ENCODE measurements at regions not wholly inside any gene's neighbourhood (a gene's known extent, or its start where the extent isn't known, plus 50 kb on each side); places are given as distances from the start of the nearest gene placed in this dataset.

- no peak overlapping the region for H3K27ac ChIP-seq
- no peak for ATAC-seq (ENCODE audit: insufficient number of reproducible peaks, low FRiP score, low read depth)
- H3K4me3 ChIP-seq: no peak overlapping the region
- DNase-seq (ENCODE audit: low spot score): no peak
- H3K27me3 ChIP-seq (replicated peaks; ENCODE audit: insufficient read depth): no peaks in the 10 kb centered on the region
- TF ChIP-seq CTCF (IDR thresholded peaks at IDR 0.05): no peak
- H3K9me3 ChIP-seq: peaks cover 19% of the 10 kb centered on the region
- H3K36me3 ChIP-seq: no peaks in the 10 kb centered on the region
- no peaks in the 10 kb centered on the region for H3K4me1 ChIP-seq (ENCODE audit: control insufficient read depth in 1 of 2, low read depth in 2 of 2)
These were observed 452.9 kb upstream of the EYS start for GRCh38 chr6:66159937-66160336.

GRCh38 chr6:66153247-66153646 lies 446.2 kb upstream of the EYS start:
- no peak for ATAC-seq (ENCODE audit: insufficient number of reproducible peaks, low FRiP score, low read depth)
- no peaks in the 10 kb centered on the region for H3K9me3 ChIP-seq
- no peak for TF ChIP-seq CTCF (IDR thresholded peaks at IDR 0.05)
- H3K4me1 ChIP-seq (ENCODE audit: control insufficient read depth in 1 of 2, low read depth in 2 of 2): no peaks in the 10 kb centered on the region
- no peak for DNase-seq (ENCODE audit: low spot score)
- H3K27me3 ChIP-seq (replicated peaks; ENCODE audit: insufficient read depth): no peaks in the 10 kb centered on the region
- no peaks in the 10 kb centered on the region for H3K36me3 ChIP-seq
- H3K4me3 ChIP-seq: no peak overlapping the region
- H3K27ac ChIP-seq: no peak overlapping the region

- H3K36me3 ChIP-seq: no peaks in the 10 kb centered on the region
These were observed 442.1 kb upstream of the EYS start for GRCh38 chr6:66149132-66149531.

GRCh38 chr6:66145867-66146266 lies 438.8 kb upstream of the EYS start:
- DNase-seq (ENCODE audit: low spot score): no peak
- no peaks in the 10 kb centered on the region for H3K36me3 ChIP-seq
- no peaks in the 10 kb centered on the region for H3K27me3 ChIP-seq (replicated peaks; ENCODE audit: insufficient read depth)
- H3K9me3 ChIP-seq: no peaks in the 10 kb centered on the region
- no peaks in the 10 kb centered on the region for H3K4me1 ChIP-seq (ENCODE audit: control insufficient read depth in 1 of 2, low read depth in 2 of 2)
- no peak overlapping the region for H3K27ac ChIP-seq
- ATAC-seq (ENCODE audit: insufficient number of reproducible peaks, low FRiP score, low read depth): no peak
- TF ChIP-seq CTCF (IDR thresholded peaks at IDR 0.05): no peak
- no peak overlapping the region for H3K4me3 ChIP-seq

More at GRCh38 chr6:66149132-66149531, 442.1 kb upstream of the EYS start:
- no peak for ATAC-seq (ENCODE audit: insufficient number of reproducible peaks, low FRiP score, low read depth)
- no peaks in the 10 kb centered on the region for H3K9me3 ChIP-seq
- no peaks in the 10 kb centered on the region for H3K27me3 ChIP-seq (replicated peaks; ENCODE audit: insufficient read depth)
- H3K27ac ChIP-seq: no peak overlapping the region
- H3K4me1 ChIP-seq (ENCODE audit: control insufficient read depth in 1 of 2, low read depth in 2 of 2): no peaks in the 10 kb centered on the region
- TF ChIP-seq CTCF (IDR thresholded peaks at IDR 0.05): no peak
- H3K4me3 ChIP-seq: no peak overlapping the region
- no peak for DNase-seq (ENCODE audit: low spot score)

GRCh38 chr6:66134021-66134420 lies 427.0 kb upstream of the EYS start:
- no peak for ATAC-seq (ENCODE audit: insufficient number of reproducible peaks, low FRiP score, low read depth)

More at GRCh38 chr6:66134021-66134420, 427.0 kb upstream of the EYS start:
- no peak overlapping the region for H3K4me3 ChIP-seq
- no peak for TF ChIP-seq CTCF (IDR thresholded peaks at IDR 0.05)
- no peak for DNase-seq (ENCODE audit: low spot score)
- no peaks in the 10 kb centered on the region for H3K4me1 ChIP-seq (ENCODE audit: control insufficient read depth in 1 of 2, low read depth in 2 of 2)
- no peaks in the 10 kb centered on the region for H3K27me3 ChIP-seq (replicated peaks; ENCODE audit: insufficient read depth)
- no peak overlapping the region for H3K27ac ChIP-seq
- no peaks in the 10 kb centered on the region for H3K36me3 ChIP-seq
- H3K9me3 ChIP-seq: no peaks in the 10 kb centered on the region

Data from thoracic aorta (tissue), 2 donors.